ENCODE measurements at regions not wholly inside any gene's neighbourhood (a gene's known extent, or its start where the extent isn't known, plus 50 kb on each side); places are given as distances from the start of the nearest gene placed in this dataset.

GRCh38 chr3:68186733-68187132 is 532.3 kb upstream of the SUCLG2 start:
- H3K4me1 ChIP-seq (ENCODE audit: insufficient read depth, low read length): no peaks in the 10 kb centered on the region
- no peaks in the 10 kb centered on the region for H3K27me3 ChIP-seq (ENCODE audit: insufficient read depth, low read length)
- no peaks in the 10 kb centered on the region for H3K9me3 ChIP-seq (ENCODE audit: low read depth, low read length)
- no peak overlapping the region for H3K4me3 ChIP-seq (ENCODE audit: low read length)

GRCh38 chr3:68176600-68176999 is 522.2 kb upstream of the SUCLG2 start:
- Histone ChIP-seq H3K4me1 (ENCODE audit: insufficient read depth, low read length) (no peaks in the 10 kb centered on the region), H3K27me3 (ENCODE audit: insufficient read depth, low read length) (no peaks in the 10 kb centered on the region), H3K9me3 (ENCODE audit: low read depth, low read length) (peaks cover 9% of the 10 kb centered on the region)

GRCh38 chr3:68173012-68173634 is 518.7 kb upstream of the SUCLG2 start:
- Histone ChIP-seq H3K9me3 (ENCODE audit: low read depth, low read length) (peaks cover 20% of the 10 kb centered on the region), H3K27me3 (ENCODE audit: insufficient read depth, low read length) (no peaks in the 10 kb centered on the region), H3K4me1 (ENCODE audit: insufficient read depth, low read length) (no peaks in the 10 kb centered on the region), H3K4me3 (ENCODE audit: low read length) (no peak overlapping the region)

More at GRCh38 chr3:68176600-68176999, 522.2 kb upstream of the SUCLG2 start:
- no peak overlapping the region for H3K4me3 ChIP-seq (ENCODE audit: low read length)

- no peaks in the 10 kb centered on the region for H3K27me3 ChIP-seq (ENCODE audit: insufficient read depth, low read length)
- H3K9me3 ChIP-seq (ENCODE audit: low read depth, low read length): peaks cover 20% of the 10 kb centered on the region
- no peaks in the 10 kb centered on the region for H3K4me1 ChIP-seq (ENCODE audit: insufficient read depth, low read length)
- no peak overlapping the region for H3K4me3 ChIP-seq (ENCODE audit: low read length)
Observed at GRCh38 chr3:68172039-68172438, 517.6 kb upstream of the SUCLG2 start.

- no peaks in the 10 kb centered on the region for H3K9me3 ChIP-seq (ENCODE audit: low read depth, low read length)
- H3K4me3 ChIP-seq (ENCODE audit: low read length): no peak overlapping the region
- H3K4me1 ChIP-seq (ENCODE audit: insufficient read depth, low read length): no peaks in the 10 kb centered on the region
- no peaks in the 10 kb centered on the region for H3K27me3 ChIP-seq (ENCODE audit: insufficient read depth, low read length)
Observed at GRCh38 chr3:68163968-68164367, 509.6 kb upstream of the SUCLG2 start.

GRCh38 chr3:68163062-68163461 is 508.6 kb upstream of the SUCLG2 start:
- Histone ChIP-seq H3K9me3 (ENCODE audit: low read depth, low read length) (no peaks in the 10 kb centered on the region), H3K4me3 (ENCODE audit: low read length) (no peak overlapping the region), H3K4me1 (ENCODE audit: insufficient read depth, low read length) (no peaks in the 10 kb centered on the region), H3K27me3 (ENCODE audit: insufficient read depth, low read length) (no peaks in the 10 kb centered on the region)

- Histone ChIP-seq H3K27me3 (ENCODE audit: insufficient read depth, low read length) (no peaks in the 10 kb centered on the region), H3K4me3 (ENCODE audit: low read length) (no peak overlapping the region), H3K9me3 (ENCODE audit: low read depth, low read length) (no peaks in the 10 kb centered on the region), H3K4me1 (ENCODE audit: insufficient read depth, low read length) (no peaks in the 10 kb centered on the region)
Observed at GRCh38 chr3:68162644-68163043, 508.2 kb upstream of the SUCLG2 start.

GRCh38 chr3:68151359-68151758 is 496.9 kb upstream of the SUCLG2 start:
- Histone ChIP-seq H3K9me3 (ENCODE audit: low read depth, low read length) (no peaks in the 10 kb centered on the region), H3K27me3 (ENCODE audit: insufficient read depth, low read length) (no peaks in the 10 kb centered on the region), H3K4me1 (ENCODE audit: insufficient read depth, low read length) (no peaks in the 10 kb centered on the region), H3K4me3 (ENCODE audit: low read length) (no peak overlapping the region)

GRCh38 chr3:68148447-68148846 is 494.0 kb upstream of the SUCLG2 start:
- no peaks in the 10 kb centered on the region for H3K27me3 ChIP-seq (ENCODE audit: insufficient read depth, low read length)
- no peak overlapping the region for H3K4me3 ChIP-seq (ENCODE audit: low read length)
- no peaks in the 10 kb centered on the region for H3K9me3 ChIP-seq (ENCODE audit: low read depth, low read length)
- no peaks in the 10 kb centered on the region for H3K4me1 ChIP-seq (ENCODE audit: insufficient read depth, low read length)

GRCh38 chr3:68142441-68142840 is 488.0 kb upstream of the SUCLG2 start:
- Histone ChIP-seq H3K9me3 (ENCODE audit: low read depth, low read length) (no peaks in the 10 kb centered on the region), H3K4me1 (ENCODE audit: insufficient read depth, low read length) (no peaks in the 10 kb centered on the region), H3K4me3 (ENCODE audit: low read length) (no peak overlapping the region), H3K27me3 (ENCODE audit: insufficient read depth, low read length) (no peaks in the 10 kb centered on the region)

GRCh38 chr3:68139897-68140296 is 485.5 kb upstream of the SUCLG2 start:
- no peaks in the 10 kb centered on the region for H3K4me1 ChIP-seq (ENCODE audit: insufficient read depth, low read length)
- no peak overlapping the region for H3K4me3 ChIP-seq (ENCODE audit: low read length)
- H3K9me3 ChIP-seq (ENCODE audit: low read depth, low read length): no peaks in the 10 kb centered on the region
- H3K27me3 ChIP-seq (ENCODE audit: insufficient read depth, low read length): no peaks in the 10 kb centered on the region

GRCh38 chr3:68136411-68136810 is 482.0 kb upstream of the SUCLG2 start:
- Histone ChIP-seq H3K4me3 (ENCODE audit: low read length) (no peak overlapping the region), H3K4me1 (ENCODE audit: insufficient read depth, low read length) (no peaks in the 10 kb centered on the region)

GRCh38 chr3:68135067-68135466 is 480.7 kb upstream of the SUCLG2 start:
- Histone ChIP-seq H3K4me1 (ENCODE audit: insufficient read depth, low read length) (no peaks in the 10 kb centered on the region), H3K4me3 (ENCODE audit: low read length) (no peak overlapping the region), H3K9me3 (ENCODE audit: low read depth, low read length) (no peaks in the 10 kb centered on the region), H3K27me3 (ENCODE audit: insufficient read depth, low read length) (no peaks in the 10 kb centered on the region)

More at GRCh38 chr3:68136411-68136810, 482.0 kb upstream of the SUCLG2 start:
- Histone ChIP-seq H3K9me3 (ENCODE audit: low read depth, low read length) (no peaks in the 10 kb centered on the region), H3K27me3 (ENCODE audit: insufficient read depth, low read length) (no peaks in the 10 kb centered on the region)

GRCh38 chr3:68129065-68129464 is 474.7 kb upstream of the SUCLG2 start:
- Histone ChIP-seq H3K4me3 (ENCODE audit: low read length) (no peak overlapping the region), H3K4me1 (ENCODE audit: insufficient read depth, low read length) (no peaks in the 10 kb centered on the region), H3K27me3 (ENCODE audit: insufficient read depth, low read length) (no peaks in the 10 kb centered on the region), H3K9me3 (ENCODE audit: low read depth, low read length) (no peaks in the 10 kb centered on the region)

- no peaks in the 10 kb centered on the region for H3K27me3 ChIP-seq (ENCODE audit: insufficient read depth, low read length)
- no peaks in the 10 kb centered on the region for H3K4me1 ChIP-seq (ENCODE audit: insufficient read depth, low read length)
- no peaks in the 10 kb centered on the region for H3K9me3 ChIP-seq (ENCODE audit: low read depth, low read length)
- no peak overlapping the region for H3K4me3 ChIP-seq (ENCODE audit: low read length)
Observed at GRCh38 chr3:68123231-68123630, 468.8 kb upstream of the SUCLG2 start.

GRCh38 chr3:68121287-68121686 is 466.9 kb upstream of the SUCLG2 start:
- H3K4me1 ChIP-seq (ENCODE audit: insufficient read depth, low read length): no peaks in the 10 kb centered on the region

More at GRCh38 chr3:68121287-68121686, 466.9 kb upstream of the SUCLG2 start:
- no peaks in the 10 kb centered on the region for H3K9me3 ChIP-seq (ENCODE audit: low read depth, low read length)
- no peaks in the 10 kb centered on the region for H3K27me3 ChIP-seq (ENCODE audit: insufficient read depth, low read length)
- H3K4me3 ChIP-seq (ENCODE audit: low read length): no peak overlapping the region
